Stomach (tissue), 8 donors: ENCODE measurements at regions not wholly inside any gene's neighbourhood (a gene's known extent, or its start where the extent isn't known, plus 50 kb on each side); places are given as distances from the start of the nearest gene placed in this dataset.

Experiments used
- DNase-seq, 2 donors: peaks; one replicate each; pipeline versions ENCODE4 v3.0.0 to v3.0.0-alpha.2; 2013 to 2019
- H3K27ac ChIP-seq, 5 donors: fragments of 200-600 bp in 4 of 5; sonication (generic) in 4 of 5; one replicate each; pipeline ENCODE4 v1.5.1; 2013 to 2019; ENCODE audit warnings: mild to moderate bottlenecking in 1 of 5, moderate library complexity in 1 of 5
- H3K27me3 ChIP-seq, 3 donors: fragments of 200-600 bp; sonication (generic); one replicate each; pipeline ENCODE4 v1.5.1; 2017 to 2019; ENCODE audit warnings: mixed run types in 1 of 3
- H3K36me3 ChIP-seq, 4 donors: fragments of 200-600 bp; sonication (generic); 1 replicate in 3 of 4; 2 replicates in 1 of 4; pipeline ENCODE4 v1.5.1; 2016 to 2019
- H3K4me1 ChIP-seq, 4 donors: fragments of 200-600 bp; sonication (generic); one replicate each; pipeline ENCODE4 v1.5.1; 2016 to 2019
- H3K4me3 ChIP-seq, 4 donors: fragments of 200-600 bp; sonication (generic) in 3 of 4; one replicate each; pipeline ENCODE4 v1.5.1; 2016 to 2019; ENCODE audit warnings: mild to moderate bottlenecking in 1 of 4
- H3K9me3 ChIP-seq, 4 donors: fragments of 200-600 bp; sonication (generic); one replicate each; pipeline ENCODE4 v1.5.1; 2016 to 2019
- EP300 ChIP-seq: sonication (generic); formaldehyde crosslinking; IDR thresholded peaks from one replicate; pipeline ENCODE4 v1.6.1; 2017; ENCODE audit warnings: antibody characterized with exemption
- POLR2A ChIP-seq, 4 donors: fragments of 450-650 bp; IDR thresholded peaks; one replicate each; pipeline ENCODE4 v1.6.1; 2016; ENCODE audit warnings: antibody characterized with exemption in 4 of 4, control low read depth in 2 of 4, mild to moderate bottlenecking in 1 of 4, moderate library complexity in 1 of 4
- POLR2AphosphoS5 ChIP-seq, 3 donors: sonication (generic); formaldehyde crosslinking; IDR thresholded peaks; one replicate each; pipeline ENCODE4 v1.6.1; 2016; ENCODE audit warnings: antibody characterized with exemption in 3 of 3
- WGBS, 5 donors: extraction: QIAGEN DNeasy Blood & Tissue Kit in 3 of 5; methylation state at CpG; one replicate each; pipeline versions ENCODE4 v1.1.5 to v1.1.7; 2013 to 2018; 5-methylcytosine and 5-hydroxymethylcytosine counted together
- intact Hi-C: fragments of 100-400 bp; cut with DNase I; formaldehyde crosslinking; loops from one replicate; pipeline ENCODE4 v1.15.1; 2023; ENCODE audit warnings: low total_unique reads
- TF ChIP-seq, protein P1 (sequence below), 7 experiments: fragments of 450-650 bp in 4 of 7; fragments of 200-600 bp in 3 of 7; sonication (generic) in 3 of 7; IDR thresholded peaks; one replicate each; pipeline ENCODE4 v1.5.1; 2016 to 2019; ENCODE audit warnings: antibody characterized with exemption in 7 of 7, control low read depth in 2 of 7, mild to moderate bottlenecking in 1 of 7
- donor health status: healthy with polysubstance abuse.
- donor health status: Bipolar disorder and iron deficiency.
- donor health status: healthy.

DNA sequence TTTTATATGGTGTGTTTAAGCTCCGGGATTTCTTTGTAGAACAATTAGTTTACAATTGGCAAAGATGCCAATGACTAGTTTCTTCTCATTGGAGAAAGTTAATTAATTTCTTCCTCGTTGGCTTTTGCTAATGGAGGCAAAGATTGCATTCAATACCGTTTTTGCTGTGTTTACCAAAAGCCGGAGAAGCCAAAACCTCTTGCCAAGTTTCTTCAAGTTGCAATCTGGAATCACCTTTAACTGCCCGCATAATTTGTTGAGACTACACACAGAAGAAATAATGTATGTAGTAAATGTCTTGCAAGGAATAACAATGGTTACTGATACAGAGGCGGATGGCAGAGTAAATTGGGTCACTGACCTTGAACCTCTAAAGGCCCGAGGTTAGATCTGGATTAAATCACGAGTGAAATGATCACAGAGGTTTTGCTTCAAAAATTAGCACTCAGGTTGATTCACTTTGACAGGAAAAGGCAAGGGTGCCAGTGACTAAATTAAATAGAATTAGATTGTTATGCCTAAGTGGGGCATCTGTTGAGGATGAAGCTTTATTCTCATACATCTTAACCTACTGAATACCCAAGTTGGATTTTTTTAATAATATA, 732.1 kb upstream of the NR2F2 start:
- Histone ChIP-seq H3K4me3 (no peak overlapping the region), H3K9me3 (no peaks in the 10 kb centered on the region), H3K36me3 (no peaks in the 10 kb centered on the region), H3K4me1 (peaks cover 0 to 13% (median 6%) of the 10 kb centered on the region in 4 donors), H3K27ac (no peak overlapping the region), H3K27me3 (no peaks in the 10 kb centered on the region)
- WGBS, 5 donors: 22 to 44% (median 28%) methylated on average over 8 of the region's 8 CpGs
- no peak for TF ChIP-seq EP300
- no peak for TF ChIP-seq POLR2A (IDR thresholded peaks at IDR 0.05)
- TF ChIP-seq, protein P1, sequence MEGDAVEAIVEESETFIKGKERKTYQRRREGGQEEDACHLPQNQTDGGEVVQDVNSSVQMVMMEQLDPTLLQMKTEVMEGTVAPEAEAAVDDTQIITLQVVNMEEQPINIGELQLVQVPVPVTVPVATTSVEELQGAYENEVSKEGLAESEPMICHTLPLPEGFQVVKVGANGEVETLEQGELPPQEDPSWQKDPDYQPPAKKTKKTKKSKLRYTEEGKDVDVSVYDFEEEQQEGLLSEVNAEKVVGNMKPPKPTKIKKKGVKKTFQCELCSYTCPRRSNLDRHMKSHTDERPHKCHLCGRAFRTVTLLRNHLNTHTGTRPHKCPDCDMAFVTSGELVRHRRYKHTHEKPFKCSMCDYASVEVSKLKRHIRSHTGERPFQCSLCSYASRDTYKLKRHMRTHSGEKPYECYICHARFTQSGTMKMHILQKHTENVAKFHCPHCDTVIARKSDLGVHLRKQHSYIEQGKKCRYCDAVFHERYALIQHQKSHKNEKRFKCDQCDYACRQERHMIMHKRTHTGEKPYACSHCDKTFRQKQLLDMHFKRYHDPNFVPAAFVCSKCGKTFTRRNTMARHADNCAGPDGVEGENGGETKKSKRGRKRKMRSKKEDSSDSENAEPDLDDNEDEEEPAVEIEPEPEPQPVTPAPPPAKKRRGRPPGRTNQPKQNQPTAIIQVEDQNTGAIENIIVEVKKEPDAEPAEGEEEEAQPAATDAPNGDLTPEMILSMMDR (IDR thresholded peaks at IDR 0.05): no peak
- TF ChIP-seq POLR2AphosphoS5 (IDR thresholded peaks at IDR 0.05): no peak
- DNase-seq: no peak
- intact Hi-C loops: no loop called here

DNA sequence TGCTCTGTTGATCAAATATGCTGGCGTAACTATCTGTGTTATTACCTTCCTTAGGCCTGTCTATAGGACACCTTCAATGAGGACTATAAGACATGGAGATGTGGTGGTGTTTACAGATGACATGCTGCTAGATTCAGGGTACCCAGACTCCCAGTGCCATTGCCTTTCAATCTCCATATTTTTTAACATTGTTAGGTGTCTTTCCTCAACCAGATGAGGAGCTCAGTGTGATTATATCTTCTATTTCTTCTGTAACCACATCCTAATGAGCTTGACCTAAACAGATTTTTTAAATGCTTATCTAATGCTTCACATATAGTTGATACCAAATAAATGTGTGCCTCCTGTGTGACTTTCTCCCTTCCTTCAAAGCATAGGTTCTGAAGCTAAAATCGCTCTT, 730.1 kb upstream of the NR2F2 start:
- TF ChIP-seq, protein P1 (IDR thresholded peaks at IDR 0.05): no peak
- TF ChIP-seq POLR2A (IDR thresholded peaks at IDR 0.05): no peak
- TF ChIP-seq POLR2AphosphoS5 (IDR thresholded peaks at IDR 0.05): no peak
- TF ChIP-seq EP300: no peak
- no peak for DNase-seq
- H3K9me3 ChIP-seq: no peaks in the 10 kb centered on the region
- H3K36me3 ChIP-seq: no peaks in the 10 kb centered on the region
- intact Hi-C loops: no loop called here
- WGBS, 5 donors: 89 to 98% (median 94%) methylated on average over 2 of the region's 2 CpGs
- H3K4me3 ChIP-seq: no peak overlapping the region
- H3K27me3 ChIP-seq: no peaks in the 10 kb centered on the region
- peaks cover 0 to 29% (median 12%) of the 10 kb centered on the region in 4 donors for H3K4me1 ChIP-seq
- no peak overlapping the region for H3K27ac ChIP-seq

DNA sequence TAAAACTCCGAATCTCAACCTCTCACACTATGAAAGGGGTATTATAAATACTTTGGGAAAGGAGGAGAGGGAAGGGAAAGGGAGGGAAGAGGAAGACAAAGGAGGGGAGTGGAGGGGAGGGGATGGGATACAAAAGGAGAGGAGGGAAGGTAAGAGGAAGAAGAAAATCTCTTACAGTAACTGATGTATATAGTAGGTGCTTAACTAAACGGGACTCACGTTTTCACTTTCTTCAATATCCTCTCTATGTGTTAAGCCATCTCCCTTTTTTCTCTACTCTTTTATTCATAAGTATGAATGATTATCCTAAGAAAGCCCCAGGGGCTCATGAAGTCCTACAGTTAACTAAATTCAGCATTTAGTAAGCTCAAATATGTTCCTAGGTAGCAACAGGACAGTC, 729.6 kb upstream of the NR2F2 start:
- no peak overlapping the region for H3K4me3 ChIP-seq
- TF ChIP-seq, protein P1 (IDR thresholded peaks at IDR 0.05): no peak
- TF ChIP-seq POLR2AphosphoS5 (IDR thresholded peaks at IDR 0.05): no peak
- no peak for TF ChIP-seq POLR2A (IDR thresholded peaks at IDR 0.05)
- no peaks in the 10 kb centered on the region for H3K9me3 ChIP-seq
- WGBS, 5 donors: 93 to 97% (median 95%) methylated on average over 3 of the region's 3 CpGs
- H3K27ac ChIP-seq: no peak overlapping the region
- H3K27me3 ChIP-seq: no peaks in the 10 kb centered on the region
- no peaks in the 10 kb centered on the region for H3K36me3 ChIP-seq
- intact Hi-C loops: no loop called here
- no peak for DNase-seq
- peaks cover 0 to 32% (median 12%) of the 10 kb centered on the region in 4 donors for H3K4me1 ChIP-seq

DNA sequence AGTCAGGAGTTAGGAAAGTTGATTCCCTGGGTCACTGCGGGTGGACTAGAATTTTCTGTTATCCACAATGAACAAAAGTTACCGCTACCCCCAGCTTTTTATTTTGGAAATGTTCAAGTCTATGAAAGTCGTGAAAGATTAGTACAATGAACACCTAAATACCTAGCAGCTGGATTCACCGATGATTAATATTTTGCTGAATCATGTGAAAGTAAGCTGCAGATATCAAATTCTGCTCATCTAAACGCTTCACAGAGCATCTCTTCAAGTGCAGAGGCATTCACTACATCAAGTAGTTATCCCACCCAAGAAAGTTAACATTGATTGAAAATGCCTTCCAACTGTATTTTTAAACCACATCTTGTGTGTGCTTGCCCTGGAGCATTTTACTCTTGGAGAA, 729.0 kb upstream of the NR2F2 start:
- WGBS, 5 donors: 91 to 95% (median 92%) methylated on average over 5 of the region's 5 CpGs
- Histone ChIP-seq H3K4me3 (no peak overlapping the region), H3K4me1 (peaks cover 0 to 32% (median 12%) of the 10 kb centered on the region in 4 donors), H3K9me3 (no peaks in the 10 kb centered on the region), H3K27me3 (no peaks in the 10 kb centered on the region), H3K36me3 (no peaks in the 10 kb centered on the region), H3K27ac (no peak overlapping the region)
- intact Hi-C loops: no loop called here
- TF ChIP-seq POLR2AphosphoS5 (IDR thresholded peaks at IDR 0.05) (no peak), EP300 (no peak), POLR2A (IDR thresholded peaks at IDR 0.05) (no peak)
- TF ChIP-seq, protein P1 (IDR thresholded peaks at IDR 0.05): no peak
- no peak for DNase-seq
